ENCODE measurements at regions not wholly inside any gene's neighbourhood (a gene's known extent, or its start where the extent isn't known, plus 50 kb on each side); places are given as distances from the start of the nearest gene placed in this dataset.

- in situ Hi-C loops (cut with HindIII; ENCODE audit: low sequenced_read_pairs), result no loop called here
These were observed 460.8 kb upstream of the CNTN5 start for GRCh38 chr11:98559961-98560360.

GRCh38 chr11:98561252-98561651 is 459.5 kb upstream of the CNTN5 start:
- in situ Hi-C loops (cut with HindIII; ENCODE audit: low sequenced_read_pairs), result no loop called here

- in situ Hi-C loops (cut with HindIII; ENCODE audit: low sequenced_read_pairs), result no loop called here
These were observed 458.8 kb upstream of the CNTN5 start for GRCh38 chr11:98561877-98562395.

- in situ Hi-C loops (cut with HindIII; ENCODE audit: low sequenced_read_pairs), result no loop called here
These were observed 456.5 kb upstream of the CNTN5 start for GRCh38 chr11:98564233-98564632.

GRCh38 chr11:98564881-98565280 is 455.9 kb upstream of the CNTN5 start:
- in situ Hi-C loops (cut with HindIII; ENCODE audit: low sequenced_read_pairs), result no loop called here

GRCh38 chr11:98565311-98565710 is 455.4 kb upstream of the CNTN5 start:
- in situ Hi-C loops (cut with HindIII; ENCODE audit: low sequenced_read_pairs), result no loop called here

- in situ Hi-C loops (cut with HindIII; ENCODE audit: low sequenced_read_pairs), result no loop called here
These were observed 453.8 kb upstream of the CNTN5 start for GRCh38 chr11:98566978-98567377.

GRCh38 chr11:98568013-98568412 is 452.7 kb upstream of the CNTN5 start:
- in situ Hi-C loops (cut with HindIII; ENCODE audit: low sequenced_read_pairs), result no loop called here

- in situ Hi-C loops (cut with HindIII; ENCODE audit: low sequenced_read_pairs), result no loop called here
These were observed 447.8 kb upstream of the CNTN5 start for GRCh38 chr11:98572941-98573340.

GRCh38 chr11:98587884-98588283 is 432.9 kb upstream of the CNTN5 start:
- in situ Hi-C loops (cut with HindIII; ENCODE audit: low sequenced_read_pairs), result no loop called here

GRCh38 chr11:98589967-98590366 is 430.8 kb upstream of the CNTN5 start:
- in situ Hi-C loops (cut with HindIII; ENCODE audit: low sequenced_read_pairs), result no loop called here

GRCh38 chr11:98600103-98600502 is 420.6 kb upstream of the CNTN5 start:
- in situ Hi-C loops (cut with HindIII; ENCODE audit: low sequenced_read_pairs), result no loop called here

GRCh38 chr11:98600786-98601773 is 419.7 kb upstream of the CNTN5 start:
- in situ Hi-C loops (cut with HindIII; ENCODE audit: low sequenced_read_pairs), result no loop called here

GRCh38 chr11:98616098-98616655 is 404.6 kb upstream of the CNTN5 start:
- in situ Hi-C loops (cut with HindIII; ENCODE audit: low sequenced_read_pairs), result no loop called here

- in situ Hi-C loops (cut with HindIII; ENCODE audit: low sequenced_read_pairs), result no loop called here
These were observed 399.0 kb upstream of the CNTN5 start for GRCh38 chr11:98621767-98622166.

- in situ Hi-C loops (cut with HindIII; ENCODE audit: low sequenced_read_pairs), result no loop called here
These were observed 395.2 kb upstream of the CNTN5 start for GRCh38 chr11:98625526-98625925.

- in situ Hi-C loops (cut with HindIII; ENCODE audit: low sequenced_read_pairs), result no loop called here
These were observed 390.0 kb upstream of the CNTN5 start for GRCh38 chr11:98630736-98631135.

GRCh38 chr11:98657711-98658110 is 363.0 kb upstream of the CNTN5 start:
- in situ Hi-C loops (cut with HindIII; ENCODE audit: low sequenced_read_pairs), result no loop called here

GRCh38 chr11:98659431-98659830 is 361.3 kb upstream of the CNTN5 start:
- in situ Hi-C loops (cut with HindIII; ENCODE audit: low sequenced_read_pairs), result no loop called here

GRCh38 chr11:98674390-98674789 is 346.4 kb upstream of the CNTN5 start:
- in situ Hi-C loops (cut with HindIII; ENCODE audit: low sequenced_read_pairs), result no loop called here

GRCh38 chr11:98679673-98680072 is 341.1 kb upstream of the CNTN5 start:
- in situ Hi-C loops (cut with HindIII; ENCODE audit: low sequenced_read_pairs), result no loop called here

GRCh38 chr11:98701541-98701940 is 319.2 kb upstream of the CNTN5 start:
- in situ Hi-C loops (cut with HindIII; ENCODE audit: low sequenced_read_pairs), result no loop called here

Measured in DLD1 (cell line).